ENCODE measurements at regions not wholly inside any gene's neighbourhood (a gene's known extent, or its start where the extent isn't known, plus 50 kb on each side); places are given as distances from the start of the nearest gene placed in this dataset.

DNA sequence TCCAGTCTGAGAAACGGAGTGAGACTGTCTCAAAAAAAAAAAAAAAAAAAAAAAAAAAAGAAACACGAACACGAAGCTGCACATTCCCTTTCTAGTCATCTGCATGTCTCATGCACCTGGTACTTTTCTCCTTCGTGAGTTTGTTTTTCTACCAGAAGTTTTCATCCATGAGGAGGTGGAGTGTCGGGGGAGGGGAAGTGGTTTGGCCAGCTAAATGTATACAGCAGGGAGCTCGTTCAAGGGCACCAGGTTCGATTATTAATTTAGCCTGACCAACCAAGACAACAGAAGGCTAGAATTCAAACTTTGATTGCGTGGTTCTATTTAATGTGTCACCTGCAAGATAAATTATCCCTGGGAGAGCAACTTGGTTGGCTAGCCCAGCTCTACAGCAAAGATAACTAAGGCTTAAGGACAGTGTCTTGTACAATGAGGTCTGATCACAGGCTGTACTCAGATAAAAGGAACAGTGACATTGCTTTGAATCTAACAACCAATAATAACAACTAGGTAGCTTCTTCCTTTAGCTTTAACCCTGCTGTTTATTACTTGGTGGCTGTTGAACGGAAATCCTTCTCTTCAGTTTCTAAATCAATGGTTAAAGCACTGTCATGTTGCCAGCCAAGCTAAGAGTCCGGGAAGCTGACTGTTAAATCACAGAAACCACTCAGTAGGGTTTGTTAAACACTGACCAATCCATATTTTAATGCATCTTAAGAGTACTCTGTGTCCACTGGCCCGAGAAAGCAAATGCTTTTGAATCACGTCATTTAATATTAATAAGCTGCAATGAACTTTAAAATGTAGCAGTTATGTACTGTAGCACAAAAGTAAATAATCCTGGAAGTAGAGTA, 98.4 kb upstream of the STARD13 start:
- TF ChIP-seq POLR2AphosphoS5 (IDR thresholded peaks at IDR 0.05; ENCODE audit: low read depth, low read length) (no peak), SIN3A (IDR thresholded peaks at IDR 0.05; ENCODE audit: borderline replicate concordance, insufficient read depth, low read length) (no peak), TAF1 (IDR thresholded peaks at IDR 0.05; ENCODE audit: borderline replicate concordance, insufficient read depth, low read length) (no peak), REST (IDR thresholded peaks at IDR 0.05; ENCODE audit: insufficient read depth in 1 of 2, low read depth in 2 of 2, low read length in 2 of 2) (no peak)
